Neural cell (in vitro differentiated cells): ENCODE measurements at regions not wholly inside any gene's neighbourhood (a gene's known extent, or its start where the extent isn't known, plus 50 kb on each side); places are given as distances from the start of the nearest gene placed in this dataset.

Experiments used
- H2AFZ ChIP-seq: fragments of 200-600, 300-800 bp; sonication (generic), shearing (Covaris generic); 2 replicates; pipeline ENCODE4 v1.6.0; 2014; ENCODE audit warnings: low read depth, mild to moderate bottlenecking, antibody characterized with exemption, low read length, moderate library complexity
- H3F3A ChIP-seq: fragments of 200-600 bp; shearing (Covaris generic); 2 replicates; pipeline ENCODE4 v1.6.1; 2016; ENCODE audit warnings: mild to moderate bottlenecking, moderate library complexity, mixed read lengths, antibody characterized with exemption, low read length; ENCODE audit not compliant: insufficient read depth, poor library complexity, severe bottlenecking
- H3K27ac ChIP-seq: fragments of 200-600, 300-800 bp; sonication (generic), shearing (Covaris generic); 2 replicates; pipeline ENCODE4 v1.5.1; 2014; ENCODE audit warnings: mild to moderate bottlenecking, low read length, moderate library complexity
- H3K27me3 ChIP-seq: fragments of 300-800, 200-600 bp; sonication (generic), shearing (Covaris generic); 2 replicates; pipeline ENCODE4 v1.6.0; 2014; ENCODE audit warnings: mild to moderate bottlenecking, low read depth, low read length, moderate library complexity; ENCODE audit not compliant: insufficient read depth
- H3K36me3 ChIP-seq: fragments of 300-800, 200-600 bp; sonication (generic), shearing (Covaris generic); 2 replicates; pipeline ENCODE4 v1.5.1; 2014; ENCODE audit warnings: mild to moderate bottlenecking, antibody characterized with exemption, low read length, moderate library complexity; ENCODE audit not compliant: insufficient read depth
- H3K4me2 ChIP-seq: fragments of 300-800, 200-600 bp; sonication (generic), shearing (Covaris generic); 2 replicates; pipeline ENCODE4 v1.6.0; 2014; ENCODE audit warnings: mild to moderate bottlenecking, low read length
- H3K4me3 ChIP-seq: fragments of 300-800, 200-600 bp; sonication (generic), shearing (Covaris generic); 2 replicates; pipeline ENCODE4 v1.5.1; 2014; ENCODE audit warnings: mild to moderate bottlenecking, low read length, moderate library complexity
- H3K79me2 ChIP-seq: fragments of 200-600 bp; shearing (Covaris generic); replicated peaks from 2 replicates; pipeline ENCODE4 v1.6.0; 2014; ENCODE audit warnings: mild to moderate bottlenecking, low read length, moderate library complexity; ENCODE audit not compliant: insufficient read depth
- H3K9ac ChIP-seq: fragments of 300-800, 200-600 bp; sonication (generic), shearing (Covaris generic); 2 replicates; pipeline ENCODE4 v1.6.1; 2016; ENCODE audit warnings: mild to moderate bottlenecking, low read length, mixed read lengths
- H3K9me2 ChIP-seq: fragments of 200-600 bp; shearing (Covaris generic); 2 replicates; pipeline ENCODE4 v1.6.1; 2016; ENCODE audit warnings: mild to moderate bottlenecking, low read length, mixed read lengths; ENCODE audit not compliant: insufficient read depth
- H3K9me3 ChIP-seq: fragments of 200-600, 300-800 bp; sonication (generic), shearing (Covaris generic); 2 replicates; pipeline ENCODE4 v1.6.1; 2016; ENCODE audit warnings: mild to moderate bottlenecking, mixed run types, low read length, moderate library complexity, mixed read lengths
- H4K20me1 ChIP-seq: fragments of 200-600 bp; shearing (Covaris generic); 2 replicates; pipeline ENCODE4 v1.6.1; 2016; ENCODE audit warnings: mild to moderate bottlenecking, mixed run types; ENCODE audit not compliant: insufficient read depth
- CTCF ChIP-seq: fragments of 450-650 bp; IDR thresholded peaks from 2 replicates; pipeline ENCODE4 v1.5.1; 2014; ENCODE audit warnings: antibody characterized with exemption, mild to moderate bottlenecking, moderate library complexity; ENCODE audit not compliant: poor library complexity, severe bottlenecking
- EP300 ChIP-seq: fragments of 450-650 bp; conservative IDR thresholded peaks from 2 replicates; pipeline ENCODE4 v1.6.1; 2014; ENCODE audit warnings: antibody characterized with exemption, mild to moderate bottlenecking, moderate library complexity; ENCODE audit not compliant: poor library complexity, severe bottlenecking
- EZH2 ChIP-seq: fragments of 200-600, 300-800 bp; shearing (Covaris generic), sonication (generic); IDR thresholded peaks from 2 replicates; pipeline ENCODE4 v1.6.1; 2014; ENCODE audit warnings: antibody characterized with exemption, low read length, borderline replicate concordance, mild to moderate bottlenecking; ENCODE audit not compliant: insufficient read depth, poor library complexity, severe bottlenecking
- MXI1 ChIP-seq: fragments of 450-650 bp; conservative IDR thresholded peaks from 2 replicates; pipeline ENCODE4 v1.6.1; 2014; ENCODE audit warnings: antibody characterized with exemption, mild to moderate bottlenecking; ENCODE audit not compliant: poor library complexity, severe bottlenecking
- POLR2AphosphoS5 ChIP-seq: IDR thresholded peaks from 2 replicates; pipeline ENCODE4 v1.6.1; 2012
- RAD21 ChIP-seq: fragments of 450-650 bp; conservative IDR thresholded peaks from 2 replicates; pipeline ENCODE4 v1.6.1; 2014; ENCODE audit warnings: antibody characterized with exemption, mild to moderate bottlenecking, moderate library complexity
- SMC3 ChIP-seq: fragments of 450-650 bp; conservative IDR thresholded peaks from 2 replicates; pipeline ENCODE4 v1.6.1; 2014; ENCODE audit warnings: antibody characterized with exemption, mild to moderate bottlenecking, moderate library complexity; ENCODE audit not compliant: poor library complexity
- TAF1 ChIP-seq: IDR thresholded peaks from 2 replicates; pipeline ENCODE4 v1.6.1; 2012; ENCODE audit warnings: low read depth
- TF ChIP-seq, protein P1 (sequence below): IDR thresholded peaks from 2 replicates; pipeline ENCODE4 v1.6.1; 2012; ENCODE audit warnings: borderline replicate concordance

GRCh38 chr18:70446063-70446462, 157.2 kb downstream of the SOCS6 start:
- Histone ChIP-seq H3K9me2 (no peaks in the 10 kb centered on the region), H3K4me3 (no peak overlapping the region), H3K4me2 (no peak overlapping the region), H3K9ac (no peak overlapping the region), H2AFZ (no peak overlapping the region), H3K36me3 (no peaks in the 10 kb centered on the region), H3K79me2 (no peaks in the 10 kb centered on the region), H3K27ac (no peak overlapping the region), H4K20me1 (no peaks in the 10 kb centered on the region), H3K9me3 (no peaks in the 10 kb centered on the region), H3K27me3 (no peaks in the 10 kb centered on the region), H3F3A (no peaks in the 10 kb centered on the region)
- TF ChIP-seq CTCF: no peak
- TF ChIP-seq SMC3: no peak
- TF ChIP-seq, protein P1, sequence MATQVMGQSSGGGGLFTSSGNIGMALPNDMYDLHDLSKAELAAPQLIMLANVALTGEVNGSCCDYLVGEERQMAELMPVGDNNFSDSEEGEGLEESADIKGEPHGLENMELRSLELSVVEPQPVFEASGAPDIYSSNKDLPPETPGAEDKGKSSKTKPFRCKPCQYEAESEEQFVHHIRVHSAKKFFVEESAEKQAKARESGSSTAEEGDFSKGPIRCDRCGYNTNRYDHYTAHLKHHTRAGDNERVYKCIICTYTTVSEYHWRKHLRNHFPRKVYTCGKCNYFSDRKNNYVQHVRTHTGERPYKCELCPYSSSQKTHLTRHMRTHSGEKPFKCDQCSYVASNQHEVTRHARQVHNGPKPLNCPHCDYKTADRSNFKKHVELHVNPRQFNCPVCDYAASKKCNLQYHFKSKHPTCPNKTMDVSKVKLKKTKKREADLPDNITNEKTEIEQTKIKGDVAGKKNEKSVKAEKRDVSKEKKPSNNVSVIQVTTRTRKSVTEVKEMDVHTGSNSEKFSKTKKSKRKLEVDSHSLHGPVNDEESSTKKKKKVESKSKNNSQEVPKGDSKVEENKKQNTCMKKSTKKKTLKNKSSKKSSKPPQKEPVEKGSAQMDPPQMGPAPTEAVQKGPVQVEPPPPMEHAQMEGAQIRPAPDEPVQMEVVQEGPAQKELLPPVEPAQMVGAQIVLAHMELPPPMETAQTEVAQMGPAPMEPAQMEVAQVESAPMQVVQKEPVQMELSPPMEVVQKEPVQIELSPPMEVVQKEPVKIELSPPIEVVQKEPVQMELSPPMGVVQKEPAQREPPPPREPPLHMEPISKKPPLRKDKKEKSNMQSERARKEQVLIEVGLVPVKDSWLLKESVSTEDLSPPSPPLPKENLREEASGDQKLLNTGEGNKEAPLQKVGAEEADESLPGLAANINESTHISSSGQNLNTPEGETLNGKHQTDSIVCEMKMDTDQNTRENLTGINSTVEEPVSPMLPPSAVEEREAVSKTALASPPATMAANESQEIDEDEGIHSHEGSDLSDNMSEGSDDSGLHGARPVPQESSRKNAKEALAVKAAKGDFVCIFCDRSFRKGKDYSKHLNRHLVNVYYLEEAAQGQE: no peak
- TF ChIP-seq RAD21: no peak
- TF ChIP-seq MXI1: no peak
- TF ChIP-seq EZH2: no peak
- TF ChIP-seq EP300: no peak
- TF ChIP-seq POLR2AphosphoS5: no peak
- TF ChIP-seq TAF1: no peak

GRCh38 chr18:70442933-70443332, 154.1 kb downstream of the SOCS6 start:
- Histone ChIP-seq H3K27ac (no peak overlapping the region), H3K9ac (no peak overlapping the region)

More at GRCh38 chr18:70442933-70443332, 154.1 kb downstream of the SOCS6 start:
- no peak overlapping the region for H2AFZ ChIP-seq
- no peaks in the 10 kb centered on the region for H4K20me1 ChIP-seq
- H3K4me2 ChIP-seq: no peak overlapping the region
- no peaks in the 10 kb centered on the region for H3K9me2 ChIP-seq
- H3F3A ChIP-seq: no peaks in the 10 kb centered on the region
- no peaks in the 10 kb centered on the region for H3K27me3 ChIP-seq
- no peaks in the 10 kb centered on the region for H3K36me3 ChIP-seq
- no peaks in the 10 kb centered on the region for H3K79me2 ChIP-seq
- TF ChIP-seq EZH2: no peak
- no peak for TF ChIP-seq CTCF
- no peak for TF ChIP-seq EP300
- no peak for TF ChIP-seq POLR2AphosphoS5
- TF ChIP-seq, protein P1: no peak
- no peak for TF ChIP-seq RAD21
- no peak for TF ChIP-seq SMC3
- TF ChIP-seq MXI1: no peak
- TF ChIP-seq TAF1: no peak
- H3K9me3 ChIP-seq: no peaks in the 10 kb centered on the region
- H3K4me3 ChIP-seq: no peak overlapping the region
